ENCODE measurements at regions not wholly inside any gene's neighbourhood (a gene's known extent, or its start where the extent isn't known, plus 50 kb on each side); places are given as distances from the start of the nearest gene placed in this dataset.

GRCh38 chr1:82466891-82467290, 666.2 kb downstream of the ADGRL2 start:
- no peak for TF ChIP-seq POLR2A (IDR thresholded peaks at IDR 0.05; ENCODE audit: extremely low read depth, insufficient read length)
- TF ChIP-seq CTCF (IDR thresholded peaks at IDR 0.05; ENCODE audit: low read depth, low read length): no peak

All from NB4 (cell line).